PC-9 (cell line): ENCODE measurements at regions not wholly inside any gene's neighbourhood (a gene's known extent, or its start where the extent isn't known, plus 50 kb on each side); places are given as distances from the start of the nearest gene placed in this dataset.

Experiments
- BruUV-seq: library from RNA; stranded (reverse); fragments of 400-500 nt; replicated peaks from 2 replicates; lab custom pipeline; 2021; lab: Mats Ljungman, UMichigan
- CTCF ChIA-PET: fragments of 300-600 bp; sonication (Branson Sonifier 250); formaldehyde crosslinking; loops from one replicate; lab custom pipeline; 2022; ENCODE audit warnings: antibody characterized with exemption; lab: Charles Lee
- POLR2A ChIA-PET: fragments of 300-600 bp; sonication (Branson Sonifier 250); formaldehyde crosslinking; loops from one replicate; lab custom pipeline; 2022; ENCODE audit warnings: antibody characterized with exemption; ENCODE audit not compliant: unreplicated experiment; lab: Charles Lee
- DNase-seq, 2 experiments: peaks; one replicate each; pipeline versions ENCODE4 v3.0.0 to v3.0.0-alpha.2; 2015 to 2022; ENCODE audit warnings: mixed read lengths in 1 of 2
- H2AFZ ChIP-seq: fragments of 200-600 bp; sonication (generic); 2 replicates; pipeline ENCODE4 v1.8.1; 2017; ENCODE audit warnings: antibody characterized with exemption
- H3F3A ChIP-seq: fragments of 200-600 bp; sonication (generic); 2 replicates; pipeline ENCODE4 v1.8.1; 2017; ENCODE audit warnings: antibody characterized with exemption, mild to moderate bottlenecking, low read depth; ENCODE audit not compliant: insufficient read depth
- H3K27ac ChIP-seq: fragments of 200-600 bp; sonication (generic); 2 replicates; pipeline ENCODE4 v1.6.1; 2016; ENCODE audit warnings: mixed run types
- H3K27me3 ChIP-seq: fragments of 200-600 bp; sonication (generic); 2 replicates; pipeline ENCODE4 v1.6.1; 2016; ENCODE audit warnings: low read depth, mixed run types; ENCODE audit not compliant: insufficient read depth
- H3K36me3 ChIP-seq: fragments of 200-600 bp; sonication (generic); 2 replicates; pipeline ENCODE4 v1.6.1; 2016; ENCODE audit warnings: low read depth, mixed run types
- H3K4me1 ChIP-seq: fragments of 200-600 bp; sonication (generic); replicated peaks from 2 replicates; pipeline ENCODE4 v1.6.1; 2016; ENCODE audit warnings: mixed run types; ENCODE audit not compliant: insufficient read depth
- H3K4me2 ChIP-seq: fragments of 200-600 bp; sonication (generic); 2 replicates; pipeline ENCODE4 v1.6.1; 2017; ENCODE audit warnings: mixed run types
- H3K4me3 ChIP-seq: fragments of 200-600 bp; sonication (generic); 2 replicates; pipeline ENCODE4 v1.6.1; 2016; ENCODE audit warnings: mixed run types
- H3K79me2 ChIP-seq: fragments of 200-600 bp; sonication (generic); 2 replicates; pipeline ENCODE4 v1.6.1; 2017; ENCODE audit warnings: low read depth, mixed run types
- H3K9me2 ChIP-seq: fragments of 200-600 bp; sonication (generic); 2 replicates; pipeline ENCODE4 v1.8.1; 2017; ENCODE audit warnings: mild to moderate bottlenecking; ENCODE audit not compliant: insufficient read depth
- H3K9me3 ChIP-seq: fragments of 200-600 bp; sonication (generic); 2 replicates; pipeline ENCODE4 v1.8.1; 2016; ENCODE audit warnings: low read depth; ENCODE audit not compliant: insufficient read depth
- H4K20me1 ChIP-seq: fragments of 200-600 bp; sonication (generic); 2 replicates; pipeline ENCODE4 v1.8.1; 2017; ENCODE audit not compliant: insufficient read depth
- CTCF ChIP-seq: fragments of 200-600 bp; sonication (generic); conservative IDR thresholded peaks from 2 replicates; pipeline ENCODE4 v1.6.1; 2017; ENCODE audit warnings: mixed run types, antibody characterized with exemption, mild to moderate bottlenecking, moderate library complexity
- EZH2 ChIP-seq: fragments of 200-600 bp; sonication (generic); IDR thresholded peaks from 2 replicates; pipeline ENCODE4 v1.8.0; 2017; ENCODE audit warnings: antibody characterized with exemption, low read depth
- intact Hi-C: fragments of 100-400 bp; cut with micrococcal nuclease; formaldehyde crosslinking; loops from one replicate; pipeline ENCODE4 v1.10.0; 2022; ENCODE audit not compliant: unreplicated experiment

GRCh38 chr2:103230796-103231195 is 469.0 kb downstream of the TMEM182 start:
- no TSS peak for BruUV-seq
- Histone ChIP-seq H2AFZ (no peak overlapping the region), H3K4me3 (no peak overlapping the region), H3K9me2 (no peaks in the 10 kb centered on the region), H3K36me3 (no peaks in the 10 kb centered on the region), H3F3A (no peaks in the 10 kb centered on the region), H3K4me2 (no peak overlapping the region), H3K4me1 (no peaks in the 10 kb centered on the region), H3K9me3 (no peaks in the 10 kb centered on the region), H3K27ac (no peak overlapping the region), H3K79me2 (no peaks in the 10 kb centered on the region), H4K20me1 (no peaks in the 10 kb centered on the region), H3K27me3 (no peaks in the 10 kb centered on the region)
- DNase-seq = no peak
- POLR2A ChIA-PET = no interaction called here
- TF ChIP-seq EZH2 = no peak
- no peak for TF ChIP-seq CTCF
- intact Hi-C loops = no loop called here
- CTCF ChIA-PET = no interaction called here

- no peak for DNase-seq
- H3F3A ChIP-seq = no peaks in the 10 kb centered on the region
- no peaks in the 10 kb centered on the region for H3K27me3 ChIP-seq
- H2AFZ ChIP-seq = no peak overlapping the region
- H3K9me3 ChIP-seq = no peaks in the 10 kb centered on the region
- ChIA-PET POLR2A (no interaction called here), CTCF (no interaction called here)
- no peaks in the 10 kb centered on the region for H3K9me2 ChIP-seq
- H3K4me3 ChIP-seq = no peak overlapping the region
- H3K36me3 ChIP-seq = no peaks in the 10 kb centered on the region
- H3K79me2 ChIP-seq = no peaks in the 10 kb centered on the region
- no peak overlapping the region for H3K4me2 ChIP-seq
- no TSS peak for BruUV-seq
- no peaks in the 10 kb centered on the region for H3K4me1 ChIP-seq
- no peak overlapping the region for H3K27ac ChIP-seq
- no peak for TF ChIP-seq CTCF
- no peak for TF ChIP-seq EZH2
- intact Hi-C loops = no loop called here
- H4K20me1 ChIP-seq = no peaks in the 10 kb centered on the region
Measured at GRCh38 chr2:103232865-103233264, 471.0 kb downstream of the TMEM182 start.

GRCh38 chr2:103233691-103234090 is 471.9 kb downstream of the TMEM182 start:
- no peak overlapping the region for H3K27ac ChIP-seq
- H3K4me2 ChIP-seq = no peak overlapping the region
- TF ChIP-seq EZH2 (no peak), CTCF (no peak)
- H3K4me1 ChIP-seq = no peaks in the 10 kb centered on the region
- H4K20me1 ChIP-seq = no peaks in the 10 kb centered on the region
- no peaks in the 10 kb centered on the region for H3K9me2 ChIP-seq
- H3K79me2 ChIP-seq = no peaks in the 10 kb centered on the region
- DNase-seq = no peak
- no peaks in the 10 kb centered on the region for H3K9me3 ChIP-seq
- ChIA-PET CTCF (no interaction called here), POLR2A (no interaction called here)
- H3K36me3 ChIP-seq = no peaks in the 10 kb centered on the region
- H3K27me3 ChIP-seq = no peaks in the 10 kb centered on the region
- H3K4me3 ChIP-seq = no peak overlapping the region
- no peaks in the 10 kb centered on the region for H3F3A ChIP-seq
- H2AFZ ChIP-seq = no peak overlapping the region
- no TSS peak for BruUV-seq
- intact Hi-C loops = no loop called here
